ENCODE measurements at regions not wholly inside any gene's neighbourhood (a gene's known extent, or its start where the extent isn't known, plus 50 kb on each side); places are given as distances from the start of the nearest gene placed in this dataset.

DNA sequence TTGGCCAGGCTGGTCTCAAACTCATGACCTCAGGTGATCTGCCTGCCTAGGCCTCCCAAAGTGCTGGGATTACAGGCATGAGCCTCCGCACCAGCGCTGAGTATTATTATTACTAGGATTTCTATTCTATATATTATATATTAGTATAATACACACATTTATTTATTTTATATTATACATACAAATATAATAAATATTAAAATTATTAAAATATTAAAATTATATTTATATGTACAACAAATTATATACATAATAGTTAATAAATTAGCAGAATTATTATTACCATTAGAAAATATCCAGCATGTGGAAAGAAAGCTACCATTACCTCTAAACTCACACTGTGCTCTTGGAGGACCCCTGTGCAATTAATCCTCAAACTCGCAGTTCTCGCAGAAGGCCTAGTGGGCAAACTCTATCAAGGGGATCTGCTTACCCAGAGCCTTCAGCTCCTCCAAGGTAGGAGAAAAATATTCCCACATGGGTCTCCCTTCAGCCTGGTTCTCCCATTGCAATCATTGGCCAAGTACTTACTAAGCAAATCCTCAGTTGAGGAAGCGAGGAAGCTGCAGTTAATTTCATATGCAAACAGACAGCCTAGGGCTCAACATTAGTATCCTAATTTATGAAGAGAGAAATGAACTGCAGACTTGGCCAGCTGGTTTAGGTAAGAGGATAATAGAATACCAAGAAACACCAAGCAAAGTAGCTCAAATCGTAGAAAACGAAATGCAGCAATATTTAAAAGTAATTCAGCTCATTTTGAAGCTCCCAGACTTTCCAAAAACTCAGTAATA, 241.4 kb upstream of the IRX5 start:
- TF ChIP-seq CREB1 (IDR thresholded peaks at IDR 0.05; ENCODE audit: low read depth) = no peak
- no peak for TF ChIP-seq RAD21 (IDR thresholded peaks at IDR 0.05; ENCODE audit: low read depth)
- TF ChIP-seq YY1 (IDR thresholded peaks at IDR 0.05; ENCODE audit: low read depth) = no peak

DNA sequence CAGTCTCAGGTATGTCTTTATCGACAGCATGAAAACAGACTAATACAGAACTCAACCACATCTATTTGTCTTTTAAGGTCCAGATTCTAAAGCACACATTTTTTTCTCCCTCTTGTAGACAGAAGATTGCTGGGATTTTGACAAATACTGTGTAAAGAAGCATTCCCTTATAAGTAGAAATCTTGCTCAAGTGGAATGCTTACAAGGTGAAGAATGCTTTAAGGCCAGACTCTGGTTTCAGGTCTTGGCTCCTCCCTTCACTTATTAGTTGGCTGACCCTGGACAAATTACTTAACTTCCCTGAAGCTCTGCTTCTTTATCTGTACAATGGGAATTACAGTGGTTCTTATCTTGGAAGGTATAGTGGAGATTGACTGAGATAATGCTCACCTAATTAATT, 242.3 kb upstream of the IRX5 start:
- TF ChIP-seq FOXM1 (IDR thresholded peaks at IDR 0.05; ENCODE audit: borderline replicate concordance, low read depth) (no peak), USF1 (IDR thresholded peaks at IDR 0.05) (no peak), TEAD4 (IDR thresholded peaks at IDR 0.05) (no peak), TCF12 (IDR thresholded peaks at IDR 0.05; ENCODE audit: low read depth) (no peak), NFIC (IDR thresholded peaks at IDR 0.05) (no peak), EP300 (IDR thresholded peaks at IDR 0.05; ENCODE audit: borderline replicate concordance) (no peak), TAF1 (IDR thresholded peaks at IDR 0.05; ENCODE audit: low read depth) (no peak), CEBPB (IDR thresholded peaks at IDR 0.05) (no peak), CREB1 (IDR thresholded peaks at IDR 0.05; ENCODE audit: low read depth) (no peak), RAD21 (IDR thresholded peaks at IDR 0.05; ENCODE audit: low read depth) (no peak), EGR1 (IDR thresholded peaks at IDR 0.05) (no peak)
- TF ChIP-seq, protein P1, sequence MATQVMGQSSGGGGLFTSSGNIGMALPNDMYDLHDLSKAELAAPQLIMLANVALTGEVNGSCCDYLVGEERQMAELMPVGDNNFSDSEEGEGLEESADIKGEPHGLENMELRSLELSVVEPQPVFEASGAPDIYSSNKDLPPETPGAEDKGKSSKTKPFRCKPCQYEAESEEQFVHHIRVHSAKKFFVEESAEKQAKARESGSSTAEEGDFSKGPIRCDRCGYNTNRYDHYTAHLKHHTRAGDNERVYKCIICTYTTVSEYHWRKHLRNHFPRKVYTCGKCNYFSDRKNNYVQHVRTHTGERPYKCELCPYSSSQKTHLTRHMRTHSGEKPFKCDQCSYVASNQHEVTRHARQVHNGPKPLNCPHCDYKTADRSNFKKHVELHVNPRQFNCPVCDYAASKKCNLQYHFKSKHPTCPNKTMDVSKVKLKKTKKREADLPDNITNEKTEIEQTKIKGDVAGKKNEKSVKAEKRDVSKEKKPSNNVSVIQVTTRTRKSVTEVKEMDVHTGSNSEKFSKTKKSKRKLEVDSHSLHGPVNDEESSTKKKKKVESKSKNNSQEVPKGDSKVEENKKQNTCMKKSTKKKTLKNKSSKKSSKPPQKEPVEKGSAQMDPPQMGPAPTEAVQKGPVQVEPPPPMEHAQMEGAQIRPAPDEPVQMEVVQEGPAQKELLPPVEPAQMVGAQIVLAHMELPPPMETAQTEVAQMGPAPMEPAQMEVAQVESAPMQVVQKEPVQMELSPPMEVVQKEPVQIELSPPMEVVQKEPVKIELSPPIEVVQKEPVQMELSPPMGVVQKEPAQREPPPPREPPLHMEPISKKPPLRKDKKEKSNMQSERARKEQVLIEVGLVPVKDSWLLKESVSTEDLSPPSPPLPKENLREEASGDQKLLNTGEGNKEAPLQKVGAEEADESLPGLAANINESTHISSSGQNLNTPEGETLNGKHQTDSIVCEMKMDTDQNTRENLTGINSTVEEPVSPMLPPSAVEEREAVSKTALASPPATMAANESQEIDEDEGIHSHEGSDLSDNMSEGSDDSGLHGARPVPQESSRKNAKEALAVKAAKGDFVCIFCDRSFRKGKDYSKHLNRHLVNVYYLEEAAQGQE (IDR thresholded peaks at IDR 0.05; ENCODE audit: low read depth) = no peak
- TF ChIP-seq, protein P2, sequence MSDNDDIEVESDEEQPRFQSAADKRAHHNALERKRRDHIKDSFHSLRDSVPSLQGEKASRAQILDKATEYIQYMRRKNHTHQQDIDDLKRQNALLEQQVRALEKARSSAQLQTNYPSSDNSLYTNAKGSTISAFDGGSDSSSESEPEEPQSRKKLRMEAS (IDR thresholded peaks at IDR 0.05) = no peak

- no peak for TF ChIP-seq YY1 (IDR thresholded peaks at IDR 0.05; ENCODE audit: low read depth)
- TF ChIP-seq RAD21 (IDR thresholded peaks at IDR 0.05; ENCODE audit: low read depth) = no peak
- TF ChIP-seq TCF12 (IDR thresholded peaks at IDR 0.05; ENCODE audit: low read depth) = no peak
- no peak for TF ChIP-seq CEBPB (IDR thresholded peaks at IDR 0.05)
- no peak for TF ChIP-seq EP300 (IDR thresholded peaks at IDR 0.05; ENCODE audit: borderline replicate concordance)
- TF ChIP-seq, protein P1 (IDR thresholded peaks at IDR 0.05; ENCODE audit: low read depth) = no peak
Measured at GRCh38 chr16:54687043-54687899, 243.4 kb upstream of the IRX5 start.

DNA sequence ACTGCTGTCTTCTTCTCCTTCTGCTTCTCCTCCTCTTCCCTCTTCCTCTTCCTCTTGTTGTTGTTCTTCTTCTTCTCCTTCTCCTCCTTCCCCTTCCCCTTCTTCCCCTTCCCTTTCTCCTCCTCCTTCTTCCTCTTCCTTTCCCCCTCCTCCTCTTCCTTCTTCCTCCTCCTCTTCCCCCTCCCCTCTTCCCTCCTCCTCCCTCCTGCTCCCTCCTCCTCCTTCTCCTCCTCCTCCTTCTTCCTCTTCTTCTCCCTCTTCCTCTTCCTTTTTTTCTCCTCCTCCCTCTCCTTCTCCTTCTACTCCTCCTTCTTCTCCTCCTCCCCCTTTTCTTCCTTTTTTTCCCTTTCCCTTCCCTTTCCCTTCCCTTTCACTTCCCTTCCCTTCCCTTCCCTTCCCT, 245.0 kb upstream of the IRX5 start:
- TF ChIP-seq ZBTB7A (IDR thresholded peaks at IDR 0.05; ENCODE audit: low read depth) (no peak), TCF12 (IDR thresholded peaks at IDR 0.05; ENCODE audit: low read depth) (no peak), TAF1 (IDR thresholded peaks at IDR 0.05; ENCODE audit: low read depth) (no peak), NFIC (IDR thresholded peaks at IDR 0.05) (no peak), EP300 (IDR thresholded peaks at IDR 0.05; ENCODE audit: borderline replicate concordance) (no peak)

GRCh38 chr16:54679531-54679930, 251.1 kb upstream of the IRX5 start:
- TF ChIP-seq, protein P1 (IDR thresholded peaks at IDR 0.05; ENCODE audit: low read depth) = no peak
